Progenitor cell of endocrine pancreas (in vitro differentiated cells): ENCODE measurements at regions not wholly inside any gene's neighbourhood (a gene's known extent, or its start where the extent isn't known, plus 50 kb on each side); places are given as distances from the start of the nearest gene placed in this dataset.

Experiments used
- DNase-seq: peaks from one replicate; pipeline ENCODE4 v3.0.0; 2021; ENCODE audit warnings: low spot score; ENCODE audit not compliant: unreplicated experiment
- H3K27ac Mint-ChIP-seq: 2 replicates; pipeline ENCODE4 v1.8.0; 2021; ENCODE audit warnings: mild to moderate bottlenecking, moderate library complexity, mixed read lengths
- H3K27me3 Mint-ChIP-seq: 2 replicates; pipeline ENCODE4 v1.8.0; 2021; ENCODE audit warnings: mixed read lengths
- H3K36me3 Mint-ChIP-seq: 2 replicates; pipeline ENCODE4 v1.8.0; 2022; ENCODE audit warnings: mixed read lengths; ENCODE audit not compliant: insufficient read depth
- H3K4me1 Mint-ChIP-seq: 2 replicates; pipeline ENCODE4 v1.8.0; 2021; ENCODE audit warnings: low read depth, mixed read lengths
- H3K4me3 Mint-ChIP-seq: 2 replicates; pipeline ENCODE4 v1.8.0; 2021; ENCODE audit warnings: low read depth, mild to moderate bottlenecking, moderate library complexity, mixed read lengths
- H3K9me3 Mint-ChIP-seq: 2 replicates; pipeline ENCODE4 v1.8.0; 2021; ENCODE audit warnings: low read depth, mixed read lengths
- TF ChIP-seq, protein P1 (sequence below): fragments of 200-600 bp; sonication (generic); IDR thresholded peaks from one replicate; pipeline ENCODE4 v1.5.0; 2021; ENCODE audit warnings: antibody characterized with exemption, mild to moderate bottlenecking; ENCODE audit not compliant: unreplicated experiment

DNA sequence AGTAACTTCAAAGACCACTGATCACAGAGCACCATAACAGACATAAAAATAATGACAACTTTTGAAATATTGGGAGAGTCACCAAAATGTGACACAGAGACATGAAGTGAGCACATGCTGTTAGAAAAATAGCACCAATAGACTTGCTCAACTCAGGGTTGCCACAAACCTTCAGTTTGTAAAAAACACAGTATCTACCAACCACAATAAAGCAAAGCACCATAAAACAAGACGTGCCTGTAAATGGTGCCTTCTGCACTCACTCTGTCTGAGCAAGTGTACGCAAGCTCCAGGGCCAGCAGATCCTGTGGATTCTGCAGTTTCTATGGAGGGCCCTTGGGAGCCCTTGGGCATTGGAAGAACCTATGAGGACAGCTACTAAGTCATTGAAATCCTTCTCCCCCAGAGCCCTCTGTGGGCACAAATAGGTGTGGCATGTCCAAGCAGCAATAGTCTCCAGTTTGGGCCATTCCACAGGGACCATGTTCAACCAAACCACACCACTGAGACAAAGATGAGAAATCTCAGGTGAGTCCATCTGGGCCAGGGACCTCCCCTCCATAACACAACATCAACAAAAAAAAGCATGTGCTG lies 116.9 kb upstream of the RAB4A start:
- Mint-ChIP-seq H3K4me3 (no peak overlapping the region), H3K27ac (no peak overlapping the region)

DNA sequence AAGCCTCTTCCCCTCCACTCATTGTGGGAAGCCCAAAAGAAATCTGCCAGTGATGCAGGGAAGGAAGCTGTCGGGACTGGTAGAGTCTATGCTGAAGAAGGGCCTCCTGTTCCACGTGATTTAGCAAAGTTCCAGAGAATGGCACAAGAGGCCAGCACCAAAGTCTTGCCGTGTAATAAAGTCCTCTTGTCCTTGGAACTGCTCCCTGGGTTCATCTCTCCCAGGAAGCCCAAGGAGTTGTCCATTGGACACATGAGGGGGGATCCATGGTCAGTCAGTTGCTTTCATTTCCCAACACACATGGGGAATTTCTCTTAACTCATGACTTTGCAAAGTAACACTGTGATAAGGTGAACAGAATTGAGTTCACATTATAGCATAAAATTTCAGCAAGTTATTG lies 116.1 kb upstream of the RAB4A start:
- TF ChIP-seq, protein P1, sequence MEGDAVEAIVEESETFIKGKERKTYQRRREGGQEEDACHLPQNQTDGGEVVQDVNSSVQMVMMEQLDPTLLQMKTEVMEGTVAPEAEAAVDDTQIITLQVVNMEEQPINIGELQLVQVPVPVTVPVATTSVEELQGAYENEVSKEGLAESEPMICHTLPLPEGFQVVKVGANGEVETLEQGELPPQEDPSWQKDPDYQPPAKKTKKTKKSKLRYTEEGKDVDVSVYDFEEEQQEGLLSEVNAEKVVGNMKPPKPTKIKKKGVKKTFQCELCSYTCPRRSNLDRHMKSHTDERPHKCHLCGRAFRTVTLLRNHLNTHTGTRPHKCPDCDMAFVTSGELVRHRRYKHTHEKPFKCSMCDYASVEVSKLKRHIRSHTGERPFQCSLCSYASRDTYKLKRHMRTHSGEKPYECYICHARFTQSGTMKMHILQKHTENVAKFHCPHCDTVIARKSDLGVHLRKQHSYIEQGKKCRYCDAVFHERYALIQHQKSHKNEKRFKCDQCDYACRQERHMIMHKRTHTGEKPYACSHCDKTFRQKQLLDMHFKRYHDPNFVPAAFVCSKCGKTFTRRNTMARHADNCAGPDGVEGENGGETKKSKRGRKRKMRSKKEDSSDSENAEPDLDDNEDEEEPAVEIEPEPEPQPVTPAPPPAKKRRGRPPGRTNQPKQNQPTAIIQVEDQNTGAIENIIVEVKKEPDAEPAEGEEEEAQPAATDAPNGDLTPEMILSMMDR, result no peak
- no peak overlapping the region for H3K27ac Mint-ChIP-seq
- no peak for DNase-seq
- H3K36me3 Mint-ChIP-seq, result no peaks in the 10 kb centered on the region
- peaks cover 24% of the 10 kb centered on the region for H3K27me3 Mint-ChIP-seq
- H3K4me1 Mint-ChIP-seq, result peaks cover 13% of the 10 kb centered on the region
- H3K9me3 Mint-ChIP-seq, result no peaks in the 10 kb centered on the region
- H3K4me3 Mint-ChIP-seq, result no peak overlapping the region

More for the DNA sequence above, 116.9 kb upstream of the RAB4A start:
- H3K36me3 Mint-ChIP-seq, result no peaks in the 10 kb centered on the region
- H3K4me1 Mint-ChIP-seq, result peaks cover 13% of the 10 kb centered on the region
- H3K27me3 Mint-ChIP-seq, result peaks cover 21% of the 10 kb centered on the region
- TF ChIP-seq, protein P1, result no peak
- no peak for DNase-seq
- no peaks in the 10 kb centered on the region for H3K9me3 Mint-ChIP-seq

DNA sequence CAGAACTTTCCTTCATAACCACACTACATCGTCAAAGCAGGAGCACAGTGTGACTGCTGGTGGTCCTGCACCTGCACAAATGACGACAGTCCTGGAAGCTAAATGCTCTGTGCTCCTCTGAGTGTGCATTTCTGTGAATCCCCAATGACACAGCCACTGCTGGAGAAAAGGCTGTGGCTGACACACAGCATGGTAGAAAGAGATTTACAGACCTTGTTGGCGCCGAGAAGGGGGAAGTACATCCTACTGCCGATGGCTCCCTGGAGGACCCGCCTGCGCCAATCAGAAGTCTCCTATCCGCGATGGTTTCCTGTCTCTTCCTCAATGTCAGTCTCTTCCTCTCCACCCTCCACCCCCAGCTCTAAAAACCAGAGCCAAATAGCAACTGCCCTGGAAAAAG lies 115.4 kb upstream of the RAB4A start:
- Mint-ChIP-seq H3K9me3 (no peaks in the 10 kb centered on the region), H3K27me3 (peaks cover 24% of the 10 kb centered on the region), H3K4me3 (no peak overlapping the region), H3K36me3 (no peaks in the 10 kb centered on the region), H3K4me1 (peaks cover 13% of the 10 kb centered on the region), H3K27ac (no peak overlapping the region)
- no peak for DNase-seq
- TF ChIP-seq, protein P1, result no peak

DNA sequence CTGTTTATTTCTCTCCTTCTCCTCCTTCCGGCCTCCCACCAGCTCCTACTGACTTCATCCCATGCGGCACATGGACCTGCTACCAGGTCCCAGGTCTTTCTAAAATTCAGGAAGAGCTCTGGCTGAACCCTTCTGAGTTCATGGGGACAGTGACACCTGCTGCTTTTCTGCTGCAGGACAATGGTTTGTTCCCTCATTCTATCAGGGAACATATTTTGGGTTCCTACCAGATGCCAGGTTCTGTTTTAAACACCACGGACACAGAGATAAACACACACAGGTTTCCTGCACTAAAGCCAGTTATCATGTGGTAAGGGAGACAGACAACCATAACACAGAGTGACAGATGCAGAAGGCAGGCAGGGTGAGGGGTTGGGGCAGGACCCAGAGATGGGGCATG lies 114.0 kb upstream of the RAB4A start:
- no peaks in the 10 kb centered on the region for H3K36me3 Mint-ChIP-seq
- H3K27me3 Mint-ChIP-seq, result peaks cover 22% of the 10 kb centered on the region
- no peak overlapping the region for H3K4me3 Mint-ChIP-seq

DNA sequence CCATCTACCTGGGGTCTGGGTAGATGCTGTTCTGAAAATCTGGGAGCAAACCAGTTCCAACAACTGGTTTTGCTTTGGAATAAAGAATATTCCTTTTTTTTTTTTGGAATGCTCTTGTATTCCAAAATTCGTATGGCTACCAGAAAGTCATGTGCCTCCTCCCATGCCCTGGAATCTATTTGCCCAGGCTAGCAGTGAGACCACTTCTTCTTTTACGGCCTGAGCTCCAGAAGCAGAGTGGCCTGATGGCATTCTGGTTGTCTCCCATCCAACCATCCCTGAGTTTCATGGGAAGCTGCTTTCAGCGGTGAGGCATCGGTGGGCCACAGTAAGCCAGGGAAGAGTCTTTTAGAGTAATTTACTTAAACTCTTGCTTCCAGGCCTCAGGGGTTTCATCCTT lies 113.4 kb upstream of the RAB4A start:
- no peaks in the 10 kb centered on the region for H3K36me3 Mint-ChIP-seq
- H3K27ac Mint-ChIP-seq, result no peak overlapping the region
- no peaks in the 10 kb centered on the region for H3K9me3 Mint-ChIP-seq
- no peak overlapping the region for H3K4me3 Mint-ChIP-seq
- DNase-seq, result no peak
- TF ChIP-seq, protein P1, result no peak
- peaks cover 22% of the 10 kb centered on the region for H3K27me3 Mint-ChIP-seq
- peaks cover 13% of the 10 kb centered on the region for H3K4me1 Mint-ChIP-seq

More for the DNA sequence above, 114.0 kb upstream of the RAB4A start:
- Mint-ChIP-seq H3K27ac (no peak overlapping the region), H3K4me1 (peaks cover 13% of the 10 kb centered on the region), H3K9me3 (no peaks in the 10 kb centered on the region)
- DNase-seq, result no peak
- TF ChIP-seq, protein P1, result peak; percentile 58
